ENCODE measurements at regions not wholly inside any gene's neighbourhood (a gene's known extent, or its start where the extent isn't known, plus 50 kb on each side); places are given as distances from the start of the nearest gene placed in this dataset.

- no TSS peak for BruUV-seq (replicated peaks)
- Histone ChIP-seq H3K79me2 (ENCODE audit: insufficient read depth, low read length) (no peaks in the 10 kb centered on the region), H3K27ac (ENCODE audit: extremely low read length, insufficient read depth, low read length) (no peak overlapping the region), H3K4me1 (ENCODE audit: insufficient read depth, low read length) (no peaks in the 10 kb centered on the region), H2AFZ (ENCODE audit: low read length) (no peak overlapping the region), H3K36me3 (replicated peaks in 1 of 2; ENCODE audit: control insufficient read depth in 1 of 2, insufficient read depth in 2 of 2, low read length in 2 of 2) (no peaks in the 10 kb centered on the region), H3K4me3 (replicated peaks in 1 of 3; ENCODE audit: insufficient read depth in 1 of 3, low read depth in 2 of 3, low read length in 3 of 3) (no peak overlapping the region), H4K20me1 (ENCODE audit: insufficient read depth, low read length) (no peaks in the 10 kb centered on the region), H3K9me3 (ENCODE audit: low read length) (no peaks in the 10 kb centered on the region; the same call in 1 of the 2 replicates), H3K27me3 (ENCODE audit: control insufficient read depth in 1 of 2, insufficient read depth in 2 of 2, low read length in 2 of 2) (no peaks in the 10 kb centered on the region), H3K9ac (ENCODE audit: insufficient read depth, low read depth, low read length) (no peak overlapping the region), H3K4me2 (ENCODE audit: low read depth, low read length) (no peak overlapping the region)
- WGBS (ENCODE audit: low lambda C conversion rate): 2% methylated on average over 9 of the region's 9 CpGs
- POLR2A ChIA-PET: no interaction called here
- FAIRE-seq (no peak), DNase-seq (ENCODE audit: low spot score) (no peak), ATAC-seq (no peak)
- in situ Hi-C loops (cut with HindIII; ENCODE audit: extremely low pct_ligation_motif_present, low pct_unique_long_range_greater_than_20kb): no loop called here
- TF ChIP-seq KIAA2018 (CRISPR knock-in tag; IDR thresholded peaks at IDR 0.05; ENCODE audit: borderline replicate concordance): no peak
- no peak for TF ChIP-seq MTA1 (CRISPR knock-in tag; IDR thresholded peaks at IDR 0.05; ENCODE audit: borderline replicate concordance)
- TF ChIP-seq FOXO4 (CRISPR knock-in tag; conservative IDR thresholded peaks at IDR 0.05): no peak
- no peak for TF ChIP-seq ZNF678 (CRISPR knock-in tag; IDR thresholded peaks at IDR 0.05)
- no peak for TF ChIP-seq ZNF253 (CRISPR knock-in tag; IDR thresholded peaks at IDR 0.05; ENCODE audit: borderline replicate concordance)
- CTCF ChIA-PET (ENCODE audit: low intra/inter-chr PET ratio, low total read pairs): no interaction called here
- intact Hi-C loops (cut with micrococcal nuclease; ENCODE audit: unreplicated experiment): no loop called here
Measured at GRCh38 chr11:22037505-22037904, 155.4 kb upstream of the ANO5 start.
